GM21515 (cell line): ENCODE measurements at regions not wholly inside any gene's neighbourhood (a gene's known extent, or its start where the extent isn't known, plus 50 kb on each side); places are given as distances from the start of the nearest gene placed in this dataset.

Source experiments
- ATAC-seq: cut with Tn5 transposase; IDR thresholded peaks from one replicate; pipeline ENCODE4 v1.9.1; 2021; ENCODE audit not compliant: unreplicated experiment

DNA sequence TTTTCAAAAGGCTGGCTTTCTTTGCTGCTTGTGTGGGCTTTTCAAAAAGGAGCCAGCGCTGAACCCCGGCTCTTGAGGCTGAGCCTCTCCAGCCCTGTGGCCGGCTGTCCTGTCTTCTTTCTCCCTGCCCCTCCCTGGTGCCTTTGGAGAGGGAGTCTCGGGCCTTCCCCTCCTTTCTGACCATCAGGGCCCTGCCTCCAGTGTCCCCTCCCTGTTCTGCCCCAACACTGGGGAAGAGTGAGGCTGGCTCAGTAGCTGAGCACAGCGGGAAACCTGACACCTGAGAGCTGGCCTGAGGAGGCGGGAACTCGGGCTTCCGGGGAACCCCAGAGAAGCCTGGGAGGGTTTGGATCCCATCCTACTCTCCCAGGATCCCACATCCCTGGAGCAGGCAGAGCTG is 232.1 kb downstream of the LOXHD1 start:
- no peak for ATAC-seq

DNA sequence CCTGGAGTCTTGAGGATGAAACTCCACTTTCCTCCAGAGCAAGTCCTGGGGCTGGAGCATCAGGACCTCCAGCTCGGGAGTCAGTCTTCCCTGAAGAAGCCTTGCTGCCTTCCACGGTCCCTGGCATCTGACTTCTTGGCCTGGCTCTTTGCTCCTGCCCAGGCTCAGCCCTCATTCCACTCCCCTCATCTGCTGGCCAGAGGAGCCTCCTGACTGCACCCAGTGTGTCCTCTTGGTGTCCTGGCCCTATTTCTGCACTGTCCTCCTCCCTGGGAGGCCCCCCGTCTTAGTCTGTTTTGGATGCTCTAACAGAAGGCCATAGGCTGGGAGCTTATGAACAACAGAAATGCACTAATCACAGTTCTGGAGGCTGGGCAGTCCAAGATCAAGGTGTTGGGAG is 231.5 kb downstream of the LOXHD1 start:
- no peak for ATAC-seq

DNA sequence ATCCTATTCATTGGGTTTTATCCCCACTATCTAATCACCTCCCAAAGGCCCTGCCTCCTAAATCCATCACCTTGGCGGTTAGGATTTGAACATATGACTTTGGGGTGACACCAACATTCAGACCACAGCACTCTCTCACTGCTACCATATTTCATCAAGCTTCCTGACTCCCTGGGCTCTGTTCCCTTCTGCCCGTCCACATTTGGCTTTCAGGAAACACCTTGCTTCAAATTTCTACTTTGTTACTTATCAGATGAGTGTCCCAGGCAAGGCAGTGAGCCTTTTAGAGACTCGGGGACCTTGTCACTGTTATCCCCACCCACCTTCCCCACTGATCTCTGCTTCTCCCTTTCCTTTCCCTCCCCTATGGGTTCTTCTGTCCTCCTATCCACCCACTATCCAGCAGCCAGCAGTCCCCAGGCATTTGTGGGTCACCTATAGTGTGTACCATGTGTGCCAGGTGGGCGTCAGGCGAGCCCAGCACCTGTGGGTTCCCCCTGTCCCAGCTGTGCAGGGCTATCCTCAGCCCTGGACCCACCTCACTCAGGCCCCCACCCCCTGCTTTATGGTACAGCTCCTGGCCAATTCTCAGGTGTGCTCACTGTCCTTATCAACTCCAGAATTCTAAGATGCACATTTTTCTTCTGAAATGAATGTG is 230.9 kb downstream of the LOXHD1 start:
- no peak for ATAC-seq

DNA sequence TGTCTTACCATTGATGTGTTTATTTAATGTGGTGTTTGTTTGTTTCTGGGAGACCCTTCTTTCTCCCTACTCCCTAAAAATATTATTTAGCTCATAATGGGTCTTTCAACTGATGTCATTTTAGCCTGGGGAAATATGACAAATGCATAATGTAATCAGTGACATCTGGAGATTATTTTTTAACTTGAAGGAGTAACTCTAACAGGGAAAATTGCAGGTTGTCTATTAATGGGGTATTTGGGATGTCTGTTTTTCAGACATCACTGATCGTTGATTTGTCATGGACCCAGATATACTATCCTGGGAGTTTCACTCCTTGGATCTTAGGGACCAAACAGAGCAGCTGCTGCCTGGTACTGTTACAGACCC is 230.4 kb downstream of the LOXHD1 start:
- ATAC-seq = no peak
